Mucosa of gallbladder (tissue), 1 donor: ENCODE measurements at regions not wholly inside any gene's neighbourhood (a gene's known extent, or its start where the extent isn't known, plus 50 kb on each side); places are given as distances from the start of the nearest gene placed in this dataset.
"Not testable (repeated sequence)": the region's sequence is repeated elsewhere in the genome, so short reads cannot be mapped to it uniquely, and the experiment has no call there.

ENCODE experiments used
- DNase-seq: peaks from one replicate; pipeline ENCODE4 v3.0.0-alpha.2; 2020; ENCODE audit warnings: low spot score
- donor health status: DM: no; HTN: no; CAD: no.

DNA sequence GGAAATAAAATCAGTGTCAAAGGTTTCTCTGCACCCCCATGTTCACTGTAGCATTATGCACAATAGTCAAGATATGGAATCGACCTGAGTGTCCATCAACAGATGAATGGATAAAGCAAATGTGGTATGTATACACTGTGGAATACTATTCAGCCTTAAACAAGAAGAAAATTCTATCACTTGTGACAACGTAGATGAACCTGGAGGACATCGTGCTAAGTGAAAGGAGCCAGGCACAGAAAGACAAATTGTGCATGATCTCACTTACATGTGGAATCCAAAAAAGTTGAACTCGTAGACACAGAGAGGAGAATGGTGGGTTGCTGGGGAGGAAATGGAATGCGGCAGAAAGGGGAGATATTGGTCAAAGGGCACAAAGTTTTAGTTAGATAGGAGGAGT is 136.3 kb upstream of the ESR1 start:
- DNase-seq, result no peak

GRCh38 chr6:151674578-151674977 is 132.9 kb upstream of the ESR1 start:
- DNase-seq, result no peak

GRCh38 chr6:151675746-151676459 is 131.6 kb upstream of the ESR1 start:
- DNase-seq, result peak; percentile 38

GRCh38 chr6:151676460-151676945 is 131.0 kb upstream of the ESR1 start:
- DNase-seq, result no peak

DNA sequence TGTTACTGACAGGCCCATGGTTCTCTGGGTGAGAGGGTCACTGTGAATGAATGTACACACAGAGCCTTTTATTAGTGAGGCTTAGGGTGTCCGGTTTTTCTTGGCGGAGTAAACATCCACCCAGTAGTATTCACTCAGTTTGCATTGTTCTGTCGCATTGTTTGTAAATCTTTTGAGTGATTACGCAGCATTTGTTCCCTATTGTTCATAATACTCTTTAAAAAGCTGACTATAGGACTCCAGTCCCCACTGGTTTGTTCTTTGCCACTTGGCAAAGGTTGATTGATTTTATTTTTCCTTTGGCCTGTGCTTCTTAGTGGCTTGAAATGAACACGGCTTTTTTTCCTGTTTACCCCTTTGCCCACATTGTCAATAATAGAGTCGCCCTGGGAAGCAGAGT is 130.1 kb upstream of the ESR1 start:
- DNase-seq, result no peak

DNA sequence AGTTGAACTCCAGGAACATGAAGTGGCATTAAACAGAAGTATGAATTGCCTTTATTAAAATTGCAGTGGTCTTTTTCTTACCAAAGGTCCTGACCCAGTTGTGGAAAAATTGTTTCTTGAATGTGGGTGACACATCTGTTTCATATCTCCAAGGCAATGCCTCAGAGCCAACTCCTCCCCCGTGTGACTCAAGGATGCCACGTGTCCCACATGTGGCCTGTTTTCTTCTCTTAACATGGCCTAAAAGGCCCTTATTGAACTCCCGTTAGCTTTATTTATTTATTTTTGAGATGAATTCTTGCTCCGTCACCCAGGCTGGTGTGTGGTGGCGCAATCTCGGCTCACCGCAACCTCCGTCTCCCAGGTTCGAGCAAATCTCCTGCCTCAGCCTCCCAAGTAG is 128.4 kb upstream of the ESR1 start:
- no peak for DNase-seq

DNA sequence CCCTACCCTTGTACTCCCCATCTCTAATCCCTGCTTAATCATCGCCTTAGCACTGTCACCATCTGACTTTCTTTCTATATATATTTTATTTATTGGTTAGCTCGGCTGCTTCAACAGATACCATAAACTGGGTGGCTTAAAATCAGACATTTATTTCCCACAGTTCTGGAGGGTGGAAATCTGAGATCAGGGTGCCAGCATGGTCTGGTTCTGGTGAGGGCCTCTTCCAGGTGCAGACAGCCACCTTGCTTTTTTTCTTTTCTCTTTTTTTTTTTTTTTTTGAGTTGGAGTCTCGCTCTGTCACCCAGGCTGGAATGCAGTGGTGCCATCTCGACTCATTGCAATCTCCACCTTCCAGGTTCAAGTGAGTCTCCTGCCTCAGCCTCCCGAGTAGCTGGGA is 127.5 kb upstream of the ESR1 start:
- no peak for DNase-seq

DNA sequence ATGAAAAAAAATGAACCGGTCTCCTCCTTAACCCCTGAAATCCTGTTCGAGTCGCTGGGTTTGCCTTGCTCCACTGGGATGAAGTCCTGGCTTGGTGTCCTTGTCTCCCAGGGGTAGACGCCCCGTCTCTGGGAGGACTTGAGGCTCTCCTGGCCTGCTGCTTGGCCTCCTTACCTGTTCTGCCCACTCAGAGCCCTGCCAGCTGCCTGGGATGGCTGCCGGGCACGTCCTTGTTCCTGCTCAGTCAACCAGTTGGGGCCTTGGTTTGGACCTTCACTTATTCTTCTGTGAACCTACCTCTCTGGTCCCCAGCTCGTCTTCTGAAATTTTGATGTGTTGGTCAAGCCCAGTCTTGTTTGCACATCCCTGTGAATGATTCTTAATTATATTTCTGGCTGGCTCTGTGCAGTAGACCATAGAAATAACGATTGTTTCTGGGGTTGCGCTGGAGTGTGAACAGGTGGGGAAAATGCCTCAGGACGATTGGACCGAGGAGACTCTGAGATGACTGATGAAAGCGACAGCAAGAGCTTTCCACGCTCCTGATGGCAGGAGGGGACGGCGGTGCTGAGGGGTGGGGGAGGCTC is 126.5 kb upstream of the ESR1 start:
- DNase-seq, result no peak

- DNase-seq, result no peak
These were observed 125.9 kb upstream of the ESR1 start for GRCh38 chr6:151681433-151682059.

- DNase-seq, result no peak
These were observed 125.2 kb upstream of the ESR1 start for GRCh38 chr6:151682251-151682650.

- DNase-seq, result no peak
These were observed 124.6 kb upstream of the ESR1 start for GRCh38 chr6:151682922-151683321.

DNA sequence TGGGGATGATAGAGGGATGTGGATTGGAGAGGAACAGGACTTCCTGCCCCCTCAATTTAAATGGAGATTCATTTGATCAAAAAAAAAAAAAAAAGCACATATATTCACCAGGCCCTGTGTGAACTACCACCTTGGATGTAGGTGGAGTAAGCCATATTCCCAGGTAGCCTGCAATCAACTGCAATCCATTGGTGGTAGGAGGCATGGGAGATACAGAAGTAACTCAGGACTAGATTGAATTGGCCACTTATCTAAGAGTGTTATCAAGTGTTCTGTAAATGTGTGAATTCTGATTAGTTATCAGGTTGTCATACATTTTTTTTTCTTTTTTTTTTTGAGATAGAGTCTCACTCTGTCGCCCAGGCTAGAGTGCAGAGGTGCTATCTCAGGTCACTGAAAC is 124.1 kb upstream of the ESR1 start:
- DNase-seq, result no peak

GRCh38 chr6:151689499-151690201 is 117.8 kb upstream of the ESR1 start:
- DNase-seq, result no peak

DNA sequence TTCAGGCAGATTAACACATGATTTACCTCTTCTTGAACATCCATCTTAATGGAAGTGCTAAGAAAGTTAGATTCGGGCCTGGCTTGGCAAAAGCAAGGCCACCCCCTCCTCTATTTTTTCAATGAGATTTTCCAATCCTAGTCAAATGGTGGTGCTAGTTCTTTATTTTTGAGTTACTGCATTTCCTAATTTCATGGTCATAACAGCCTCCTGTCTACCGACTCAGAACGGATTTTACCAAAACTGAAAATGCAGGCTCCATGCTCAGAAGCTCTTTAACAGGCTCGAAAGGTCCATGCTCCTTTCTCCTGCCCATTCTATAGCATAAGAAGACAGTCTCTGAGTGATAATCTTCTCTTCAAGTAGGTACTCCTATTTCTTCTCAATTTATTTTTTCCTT is 117.2 kb upstream of the ESR1 start:
- no peak for DNase-seq

GRCh38 chr6:151690768-151691562 is 116.5 kb upstream of the ESR1 start:
- no peak for DNase-seq

- no peak for DNase-seq
These were observed 115.3 kb upstream of the ESR1 start for GRCh38 chr6:151692216-151692615.

GRCh38 chr6:151693366-151693765 is 114.1 kb upstream of the ESR1 start:
- DNase-seq, result no peak

GRCh38 chr6:151695156-151695555 is 112.3 kb upstream of the ESR1 start:
- DNase-seq, result no peak

GRCh38 chr6:151696302-151696701 is 111.2 kb upstream of the ESR1 start:
- DNase-seq, result not testable (repeated sequence)

DNA sequence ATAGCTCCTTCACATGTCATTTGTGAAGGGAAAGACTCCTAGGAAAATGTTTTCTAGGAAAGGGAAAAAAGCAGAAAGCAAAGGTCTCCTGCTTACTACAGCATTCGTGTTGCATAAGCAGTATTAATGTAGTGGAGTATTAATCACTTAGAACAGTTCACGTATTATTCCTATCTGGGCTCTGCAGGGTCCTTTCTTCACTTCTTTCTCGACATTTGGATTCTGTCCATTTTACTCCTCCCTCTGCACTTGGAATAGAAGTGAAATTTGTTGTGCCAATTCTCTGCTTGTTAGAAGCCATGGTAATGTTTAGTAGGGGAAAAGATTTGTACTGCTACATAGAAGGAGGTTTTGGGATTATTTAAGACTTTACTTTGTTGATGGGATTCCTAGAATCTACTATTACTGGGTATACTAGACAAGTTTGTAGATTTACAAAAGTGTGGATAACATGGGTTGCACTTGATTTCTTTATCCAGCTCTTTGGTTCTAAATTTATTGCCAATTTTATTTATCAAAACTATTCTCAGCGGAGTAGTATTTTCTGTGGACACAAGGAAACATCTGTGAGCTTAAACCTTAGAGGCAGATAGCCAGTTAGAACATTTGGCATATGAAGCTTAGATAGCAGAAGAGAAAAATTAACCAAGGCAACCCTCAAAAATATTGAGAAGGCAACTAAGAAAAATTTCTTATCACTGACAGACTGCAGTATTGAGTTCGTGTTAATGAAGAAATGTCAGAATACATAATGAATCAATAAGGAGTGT is 108.4 kb upstream of the ESR1 start:
- DNase-seq, result no peak

GRCh38 chr6:151699719-151700118 is 107.8 kb upstream of the ESR1 start:
- DNase-seq, result no peak
